Central memory CD4-positive, alpha-beta T cell (primary cell): ENCODE measurements at regions not wholly inside any gene's neighbourhood (a gene's known extent, or its start where the extent isn't known, plus 50 kb on each side); places are given as distances from the start of the nearest gene placed in this dataset.
"Not testable (repeated sequence)": the region's sequence is repeated elsewhere in the genome, so short reads cannot be mapped to it uniquely, and the experiment has no call there.

ENCODE experiments used
- DNase-seq: peaks from one replicate; pipeline ENCODE4 v3.0.0; 2022

DNA sequence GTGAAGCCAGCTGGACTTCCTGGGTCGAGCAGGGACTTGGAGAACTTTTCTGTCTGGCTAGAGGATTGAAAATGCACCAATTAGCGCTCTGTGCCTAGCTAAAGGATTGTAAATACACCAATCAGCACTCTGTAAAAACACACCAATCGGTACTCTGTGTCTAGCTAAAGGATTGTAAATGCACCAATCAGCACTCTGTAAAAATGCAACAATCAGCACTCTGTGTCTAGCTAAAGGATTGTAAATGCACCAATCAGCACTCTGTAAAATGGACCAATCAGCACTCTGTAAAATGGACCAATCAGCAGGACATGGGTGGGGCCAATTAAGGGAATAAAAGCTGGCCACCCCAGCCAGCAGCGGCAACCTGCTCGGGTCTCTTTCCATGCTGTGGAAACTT, 97.3 kb upstream of the GALNT15 start:
- not testable (repeated sequence) for DNase-seq

- not testable (repeated sequence) for DNase-seq
Measured at GRCh38 chr3:16077681-16078080, 96.8 kb upstream of the GALNT15 start.

DNA sequence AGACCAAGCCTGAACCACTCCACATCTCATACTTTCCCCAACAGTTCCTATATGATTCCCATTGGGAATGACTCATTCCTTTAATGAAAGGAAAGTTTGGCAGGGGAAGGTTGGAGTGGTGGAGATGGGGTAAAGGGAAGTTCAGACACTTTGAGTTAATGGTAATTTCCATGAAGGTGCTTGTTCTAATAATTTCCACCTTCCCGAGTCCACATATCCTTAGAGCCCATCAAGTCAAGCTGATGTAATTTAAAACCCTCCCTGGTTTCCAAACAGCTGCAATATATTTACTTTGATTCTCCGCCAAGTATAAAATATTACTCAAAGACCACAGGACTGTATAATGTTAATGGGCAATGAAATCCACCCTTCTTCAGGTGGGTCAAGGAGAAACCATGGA, 95.0 kb upstream of the GALNT15 start:
- DNase-seq: no peak

GRCh38 chr3:16081661-16082060, 92.8 kb upstream of the GALNT15 start:
- DNase-seq: no peak

DNA sequence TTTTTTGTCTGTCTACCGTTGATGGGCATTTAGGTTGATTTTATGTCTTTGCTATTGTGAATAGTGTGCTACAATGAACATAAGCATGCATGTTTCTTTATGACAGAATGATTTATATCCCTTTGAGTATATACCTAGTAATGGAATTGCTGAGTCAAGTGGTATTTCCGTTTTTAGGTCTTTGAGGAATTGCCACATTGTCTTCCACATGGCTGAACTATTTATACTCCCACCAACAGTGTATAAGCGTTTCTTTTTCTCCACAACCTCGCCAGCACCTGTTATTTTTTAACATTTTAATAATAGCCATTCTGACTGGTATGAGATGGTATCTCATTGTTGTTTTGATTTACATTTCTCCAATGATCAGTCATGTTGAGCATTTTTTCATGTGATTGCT, 89.6 kb upstream of the GALNT15 start:
- DNase-seq: no peak

- DNase-seq: no peak
Measured at GRCh38 chr3:16085410-16085809, 89.1 kb upstream of the GALNT15 start.

- no peak for DNase-seq
Measured at GRCh38 chr3:16085884-16086608, 88.4 kb upstream of the GALNT15 start.

GRCh38 chr3:16086690-16087089, 87.8 kb upstream of the GALNT15 start:
- no peak for DNase-seq

- DNase-seq: no peak
Measured at GRCh38 chr3:16088496-16088895, 86.0 kb upstream of the GALNT15 start.

- no peak for DNase-seq
Measured at GRCh38 chr3:16089521-16089920, 85.0 kb upstream of the GALNT15 start.

DNA sequence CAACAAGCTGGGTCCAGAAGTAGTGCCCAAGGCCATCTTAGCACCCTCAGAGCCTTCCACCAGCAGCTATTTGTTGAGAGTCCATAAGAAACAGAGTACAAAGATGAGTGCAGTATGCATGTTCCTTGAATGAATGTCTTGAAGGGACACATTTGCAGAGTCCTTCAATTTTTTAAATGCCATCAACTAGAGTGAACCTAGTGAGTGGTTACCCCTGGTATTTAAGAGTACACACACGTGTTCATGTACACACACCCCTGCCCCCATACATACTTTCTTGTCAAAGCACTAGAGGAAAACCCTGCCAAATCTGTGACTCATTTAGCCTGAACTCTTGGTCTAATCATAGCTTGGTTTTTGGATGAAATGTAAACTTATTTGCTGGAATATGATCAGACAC, 84.5 kb upstream of the GALNT15 start:
- DNase-seq: no peak

DNA sequence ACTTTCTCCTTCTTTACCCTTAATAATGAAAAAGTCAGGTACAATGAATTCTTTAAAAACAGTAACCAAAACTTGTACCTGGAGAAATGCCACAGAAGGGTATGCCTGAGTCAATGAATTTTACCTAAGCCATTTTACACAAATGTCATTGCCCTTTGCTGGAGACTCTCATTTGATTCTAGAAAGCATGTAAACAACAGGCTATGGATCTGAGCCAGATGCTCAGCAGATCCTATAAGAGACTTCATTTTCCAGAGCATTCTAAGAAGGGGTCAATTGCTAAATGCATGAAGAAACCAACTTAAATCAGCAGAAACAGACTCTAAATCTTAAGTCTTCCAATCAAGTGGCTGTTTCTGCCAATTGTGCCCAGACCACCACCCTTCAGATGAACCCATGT, 83.8 kb upstream of the GALNT15 start:
- DNase-seq: no peak

GRCh38 chr3:16092923-16093322, 81.6 kb upstream of the GALNT15 start:
- no peak for DNase-seq

DNA sequence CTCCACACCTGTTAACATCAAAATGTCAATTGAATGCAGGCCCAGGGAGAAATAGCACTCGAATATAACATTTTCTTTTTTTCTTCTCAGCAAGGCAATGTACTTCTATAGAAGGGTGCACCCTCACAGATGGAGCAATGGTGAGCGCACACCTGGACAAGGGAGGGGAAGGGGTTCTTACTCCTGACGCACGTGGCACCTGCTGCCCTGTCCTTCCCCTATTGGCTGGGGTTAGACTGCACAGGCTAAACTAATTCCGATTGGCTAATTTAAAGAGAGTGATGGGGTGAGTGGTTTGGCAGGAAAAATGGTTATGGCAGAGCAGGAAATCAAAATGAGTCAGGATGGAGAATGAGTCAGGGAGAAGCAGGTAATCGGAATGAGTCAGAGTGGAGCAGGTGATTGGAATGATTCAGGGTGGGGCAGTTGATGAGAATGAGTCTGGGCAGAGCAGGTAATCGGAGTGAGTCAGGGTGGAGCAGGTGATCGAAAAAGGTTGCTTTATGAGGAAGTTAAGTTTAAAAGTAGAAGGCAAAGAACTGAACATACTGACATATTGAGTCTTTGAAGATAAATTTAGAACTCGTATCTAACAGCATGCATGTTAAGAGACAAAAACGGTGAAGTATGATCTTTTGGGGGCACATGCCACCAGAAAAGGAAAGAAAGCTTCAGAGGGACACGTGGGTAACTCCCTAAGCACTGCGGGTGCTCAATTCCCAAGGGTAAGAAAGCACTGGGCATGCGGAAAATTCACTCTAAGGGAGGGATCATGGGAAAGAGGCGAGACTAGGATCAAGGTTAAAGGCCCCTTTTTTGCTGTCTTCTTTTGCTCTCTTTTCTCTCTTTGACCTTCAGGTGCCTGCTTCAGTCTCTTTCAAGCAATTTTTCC, 72.9 kb upstream of the GALNT15 start:
- no peak for DNase-seq

- no peak for DNase-seq
Measured at GRCh38 chr3:16102187-16102561, 72.3 kb upstream of the GALNT15 start.

- DNase-seq: no peak
Measured at GRCh38 chr3:16102905-16103364, 71.5 kb upstream of the GALNT15 start.

DNA sequence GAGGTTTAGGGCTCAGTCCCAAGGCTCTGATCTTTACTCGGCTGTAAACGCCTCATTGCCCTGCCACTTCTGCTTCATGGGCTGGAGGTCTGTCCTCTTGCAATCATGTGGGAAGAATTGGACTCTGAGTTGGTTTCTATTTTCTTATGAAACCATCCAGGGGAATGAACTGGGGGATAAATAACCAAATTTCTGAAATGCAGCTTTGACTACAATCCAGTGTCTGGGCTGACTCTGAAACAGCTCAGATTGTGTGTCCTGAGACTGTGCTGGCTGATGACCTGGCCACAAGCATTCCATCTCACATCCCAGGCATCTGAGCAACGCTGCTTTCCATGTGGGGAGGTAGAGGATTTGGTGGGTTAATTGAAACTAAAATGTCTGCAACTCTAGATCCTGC, 71.0 kb upstream of the GALNT15 start:
- DNase-seq: no peak

DNA sequence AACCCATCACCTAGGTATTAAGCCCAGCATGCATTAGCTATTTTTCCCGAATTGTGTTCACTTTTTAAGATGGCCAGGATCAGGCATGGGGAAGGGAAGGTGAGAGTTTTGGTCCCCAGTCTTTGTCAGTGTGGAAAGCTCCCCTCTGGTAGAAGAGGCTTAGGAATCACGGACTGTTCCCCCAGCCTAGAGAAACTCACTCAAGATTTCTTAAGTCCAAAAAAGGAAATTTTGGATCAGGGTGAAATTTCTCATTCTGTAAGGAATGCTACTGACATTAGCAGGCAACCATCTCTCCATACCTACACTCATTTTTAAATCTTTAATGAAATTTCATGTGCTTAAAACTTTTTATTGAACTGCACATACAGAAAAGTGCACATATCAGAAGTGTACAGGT, 70.3 kb upstream of the GALNT15 start:
- no peak for DNase-seq

DNA sequence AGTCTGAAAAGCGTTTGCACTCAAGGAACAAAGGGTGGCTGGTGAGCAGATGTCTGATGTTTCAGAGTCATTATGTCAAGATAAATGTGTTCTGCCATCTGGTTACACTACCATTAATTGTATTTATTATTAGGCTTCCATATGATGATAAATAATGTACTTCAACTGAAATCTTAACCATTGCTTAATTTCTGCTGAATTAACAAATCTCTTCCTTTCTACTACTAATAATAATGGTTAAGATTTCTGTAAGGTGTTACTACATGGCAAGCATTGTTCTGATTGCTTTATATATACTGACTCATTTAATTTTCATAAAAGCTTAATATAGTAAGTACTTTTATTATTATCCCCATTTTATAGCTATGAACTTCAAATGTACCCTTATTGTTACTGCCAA, 68.4 kb upstream of the GALNT15 start:
- DNase-seq: no peak

DNA sequence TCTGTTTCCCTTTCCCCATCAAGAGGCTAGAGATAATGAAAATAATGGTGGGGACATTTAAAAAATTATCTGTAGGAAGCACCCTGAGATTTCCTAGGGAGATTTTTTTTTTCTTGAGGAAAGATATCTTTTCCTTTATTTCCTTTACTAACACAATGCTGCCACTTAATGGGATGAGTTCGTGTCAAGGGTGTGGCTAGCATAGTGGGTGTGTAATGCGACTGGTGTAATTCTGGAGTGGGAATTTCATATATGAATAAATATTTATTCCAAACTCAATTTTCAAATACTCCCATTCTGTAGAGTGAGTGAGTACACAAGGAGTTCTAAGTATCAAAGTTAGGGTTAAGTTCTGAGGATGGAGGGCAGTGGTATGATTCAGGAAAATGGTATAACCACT, 66.1 kb upstream of the GALNT15 start:
- no peak for DNase-seq

GRCh38 chr3:16109929-16110328, 64.6 kb upstream of the GALNT15 start:
- DNase-seq: no peak

DNA sequence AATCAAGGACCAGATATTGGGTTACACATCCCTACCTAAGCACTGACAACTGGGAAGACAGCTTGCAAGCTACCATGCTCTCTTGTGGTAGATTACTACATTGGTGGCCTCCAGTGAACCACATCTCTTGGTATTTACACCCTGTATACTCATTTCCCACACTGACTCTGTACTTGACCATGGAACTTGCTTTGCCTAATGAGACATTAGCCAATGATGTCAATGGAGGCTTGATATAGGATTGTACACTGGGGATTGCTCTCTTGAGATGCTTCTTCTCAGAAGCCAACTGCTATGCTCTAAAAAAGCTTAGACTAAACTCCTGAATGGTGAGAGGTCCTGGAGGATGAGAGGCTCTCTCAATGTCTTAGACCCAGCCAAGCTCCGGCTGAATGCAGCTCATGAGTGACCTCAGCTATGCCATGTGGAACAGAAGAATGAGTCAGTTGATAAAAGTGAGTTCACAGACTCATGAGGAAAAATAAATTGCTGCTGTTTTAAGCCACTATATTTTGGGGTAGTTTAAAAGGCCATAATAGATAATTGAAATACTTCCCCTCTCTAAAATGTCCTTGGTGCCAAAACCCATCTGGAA, 61.5 kb upstream of the GALNT15 start:
- no peak for DNase-seq

DNA sequence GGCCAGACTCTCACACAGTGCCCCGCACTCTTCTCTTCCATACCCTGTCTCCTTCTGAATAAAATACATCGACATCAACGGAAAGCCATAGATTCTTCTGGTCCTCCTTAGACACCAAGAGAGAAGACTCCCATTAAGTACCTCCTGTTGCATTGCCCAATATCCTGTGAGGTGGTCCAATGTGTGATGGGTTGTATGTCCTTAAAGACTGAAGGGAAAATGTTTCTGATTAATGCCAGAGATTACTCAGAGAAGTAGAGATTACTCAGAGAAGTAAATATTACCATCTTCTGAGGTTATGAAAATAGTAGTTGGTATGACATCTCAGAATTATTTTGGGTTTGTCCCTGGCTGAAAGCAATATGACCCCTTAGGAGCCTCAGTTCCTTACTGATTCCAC, 60.8 kb upstream of the GALNT15 start:
- DNase-seq: no peak

- no peak for DNase-seq
Measured at GRCh38 chr3:16114429-16114828, 60.1 kb upstream of the GALNT15 start.
